HG03108 (cell line): ENCODE measurements at regions not wholly inside any gene's neighbourhood (a gene's known extent, or its start where the extent isn't known, plus 50 kb on each side); places are given as distances from the start of the nearest gene placed in this dataset.
"Not testable (repeated sequence)": the region's sequence is repeated elsewhere in the genome, so short reads cannot be mapped to it uniquely, and the experiment has no call there.

ENCODE experiments used
- ATAC-seq: cut with Tn5 transposase; IDR thresholded peaks from one replicate; pipeline ENCODE4 v1.9.1; 2021; ENCODE audit warnings: moderate library complexity; ENCODE audit not compliant: unreplicated experiment

DNA sequence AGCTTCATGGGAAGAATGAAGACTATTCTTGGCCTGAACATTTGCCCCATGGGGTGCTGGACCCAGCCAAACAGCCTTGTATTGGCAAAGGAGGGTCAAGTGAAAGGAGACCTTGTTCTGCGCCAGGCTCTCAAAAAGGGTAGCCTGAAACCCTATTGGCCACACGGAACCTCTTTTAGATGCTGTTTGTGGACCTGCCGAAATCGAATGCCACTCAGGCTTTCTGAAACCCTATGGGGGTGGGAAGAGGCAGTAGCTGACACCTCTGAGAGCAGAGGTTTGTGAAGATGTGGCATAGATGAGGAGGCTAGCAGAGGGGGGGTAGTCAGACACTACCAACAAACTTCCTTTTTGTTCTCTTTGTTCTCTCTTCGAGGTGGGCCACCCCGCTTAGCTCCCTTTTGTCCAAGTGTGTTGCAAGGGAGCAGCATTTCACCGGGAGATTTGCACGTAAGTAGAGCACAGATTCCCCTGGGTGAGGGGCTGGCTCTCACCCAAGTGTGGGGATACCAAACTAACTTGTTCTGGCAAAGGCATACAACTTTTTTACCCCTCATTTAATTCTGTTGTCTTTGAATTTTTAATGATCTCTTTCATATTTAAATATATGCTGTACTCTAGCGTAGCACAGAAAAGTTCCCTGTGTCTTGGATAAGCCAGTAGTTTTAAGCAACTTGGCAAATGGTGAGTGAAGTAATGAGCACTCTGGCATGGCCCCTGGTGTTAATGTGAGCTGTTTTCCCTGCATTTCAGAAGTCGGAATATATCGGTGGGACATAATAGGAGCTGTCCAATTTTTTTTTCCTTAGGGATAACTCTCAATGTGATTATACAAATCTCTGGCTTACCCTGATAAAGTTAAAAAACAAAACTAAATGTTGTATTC is 107.7 kb downstream of the SEPTIN7 start:
- ATAC-seq = no peak

DNA sequence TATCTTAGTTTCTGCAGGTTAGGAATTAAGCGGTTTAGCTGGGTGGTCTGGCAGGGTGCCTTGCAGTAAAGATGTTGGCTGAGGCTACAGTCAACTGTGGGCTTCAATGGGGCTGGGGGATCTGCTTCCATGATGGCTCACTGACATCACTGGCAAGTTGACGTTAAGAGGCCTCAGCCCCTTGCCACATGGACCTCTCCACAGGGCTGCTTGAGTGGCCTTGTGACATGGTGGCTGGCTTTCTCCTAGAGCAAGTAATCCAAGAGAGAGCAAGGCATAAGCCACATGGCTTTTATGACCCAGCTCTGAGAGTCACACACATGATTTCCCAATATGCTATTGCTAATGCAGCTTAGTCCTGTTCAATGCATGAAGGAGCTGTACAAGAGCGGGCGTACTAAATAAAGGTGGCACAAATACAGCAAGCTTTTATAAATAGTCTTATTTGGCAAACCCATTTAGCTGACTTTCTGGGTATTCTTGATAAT is 109.1 kb downstream of the SEPTIN7 start:
- no peak for ATAC-seq

GRCh38 chr7:35910621-35911020 is 109.8 kb downstream of the SEPTIN7 start:
- not testable (repeated sequence) for ATAC-seq

- ATAC-seq = not testable (repeated sequence)
Observed at GRCh38 chr7:35913350-35913749, 112.5 kb downstream of the SEPTIN7 start.

- not testable (repeated sequence) for ATAC-seq
Observed at GRCh38 chr7:35914214-35914613, 113.4 kb downstream of the SEPTIN7 start.

- ATAC-seq = not testable (repeated sequence)
Observed at GRCh38 chr7:35915247-35915955, 114.5 kb downstream of the SEPTIN7 start.

GRCh38 chr7:35918217-35918616 is 117.4 kb downstream of the SEPTIN7 start:
- ATAC-seq = not testable (repeated sequence)

- ATAC-seq = peak; percentile 79
Observed at GRCh38 chr7:35919607-35920006, 118.8 kb downstream of the SEPTIN7 start.

DNA sequence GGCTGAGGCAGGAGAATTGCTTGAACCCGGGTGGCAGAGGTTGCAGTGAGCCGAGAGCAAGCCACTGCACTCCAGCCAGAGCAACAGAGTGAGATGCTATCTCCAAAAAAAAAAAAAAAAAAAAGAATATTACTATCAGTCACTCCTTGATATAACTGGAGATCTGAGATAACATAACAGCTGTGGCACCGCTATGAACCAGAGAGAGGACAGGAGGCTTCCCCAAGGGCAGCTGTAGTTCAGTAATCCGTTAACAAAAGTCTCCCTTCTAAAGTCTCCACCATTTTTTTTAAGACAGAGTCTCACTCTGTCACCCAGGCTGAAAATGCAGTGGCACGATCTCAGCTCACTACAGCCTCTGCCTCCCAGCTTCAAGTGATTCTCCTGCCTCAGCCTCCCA is 120.5 kb downstream of the SEPTIN7 start:
- ATAC-seq = not testable (repeated sequence)

- ATAC-seq = not testable (repeated sequence)
Observed at GRCh38 chr7:35924668-35925067, 123.8 kb downstream of the SEPTIN7 start.

DNA sequence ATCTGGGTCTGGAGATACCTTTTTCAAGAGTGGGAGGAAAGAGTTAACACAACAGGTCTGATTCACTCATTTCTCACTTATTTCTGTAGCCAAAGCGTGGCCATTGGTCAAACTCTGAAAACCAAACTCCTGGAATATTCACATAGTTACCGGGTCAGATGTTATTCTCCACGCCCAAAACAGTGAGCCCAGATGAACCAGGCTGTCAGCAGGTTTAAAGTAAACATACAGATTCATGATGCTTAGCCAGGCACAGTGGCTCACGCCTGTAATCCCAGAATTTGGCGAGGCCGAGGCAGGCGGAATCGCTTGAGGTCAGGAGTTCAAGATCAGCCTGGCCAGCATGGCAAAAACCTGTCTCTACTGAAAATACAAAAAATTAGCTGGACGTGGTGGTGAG is 126.1 kb downstream of the SEPTIN7 start:
- not testable (repeated sequence) for ATAC-seq

DNA sequence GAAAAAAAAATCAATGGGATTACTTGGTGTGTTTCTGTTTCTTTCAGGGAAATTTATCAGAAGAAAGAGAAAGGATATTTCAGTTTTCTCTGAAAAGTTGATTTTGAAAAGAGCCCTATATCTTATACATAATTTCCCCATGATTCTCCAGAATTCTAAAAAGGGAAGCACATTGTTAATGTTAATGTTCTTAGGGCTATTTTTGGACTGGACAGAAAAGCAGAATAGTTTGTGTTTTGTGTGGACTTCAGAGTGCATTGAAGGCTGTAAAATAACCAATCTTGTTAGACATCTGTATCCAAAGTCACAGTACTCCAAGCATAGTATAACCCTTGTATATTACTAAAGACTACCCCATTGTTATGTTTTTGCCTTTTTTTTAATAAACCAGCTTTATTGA is 130.3 kb downstream of the SEPTIN7 start:
- ATAC-seq = not testable (repeated sequence)

- not testable (repeated sequence) for ATAC-seq
Observed at GRCh38 chr7:35931551-35931950, 130.7 kb downstream of the SEPTIN7 start.

GRCh38 chr7:35940695-35941094 is 139.8 kb downstream of the SEPTIN7 start:
- not testable (repeated sequence) for ATAC-seq

- not testable (repeated sequence) for ATAC-seq
Observed at GRCh38 chr7:35945621-35946020, 144.8 kb downstream of the SEPTIN7 start.

GRCh38 chr7:35955735-35956134 is 154.9 kb downstream of the SEPTIN7 start:
- not testable (repeated sequence) for ATAC-seq

- ATAC-seq = not testable (repeated sequence)
Observed at GRCh38 chr7:35956988-35957387, 156.1 kb downstream of the SEPTIN7 start.

- not testable (repeated sequence) for ATAC-seq
Observed at GRCh38 chr7:35961260-35961659, 160.4 kb downstream of the SEPTIN7 start.

DNA sequence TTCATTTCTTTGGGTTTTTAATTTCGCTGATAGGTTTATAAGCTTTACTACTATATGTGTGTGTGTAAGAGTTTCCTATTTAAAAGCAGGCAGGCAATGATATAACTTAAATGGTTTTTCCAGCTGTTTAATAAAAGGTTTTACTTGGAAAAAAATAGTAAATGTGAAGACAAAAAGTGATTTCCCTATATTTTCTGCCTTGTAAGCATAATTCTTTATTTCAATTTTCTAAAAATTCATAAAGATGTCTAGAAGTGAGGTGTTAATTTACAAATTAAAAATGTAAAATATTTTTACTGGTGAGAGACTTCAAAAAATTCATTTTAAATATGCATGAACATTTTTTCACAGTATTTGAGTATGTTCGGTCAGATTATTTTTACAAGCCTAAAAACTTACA is 161.8 kb downstream of the SEPTIN7 start:
- ATAC-seq = not testable (repeated sequence)

- ATAC-seq = no peak
Observed at GRCh38 chr7:35967366-35968139, 166.7 kb downstream of the SEPTIN7 start.
